Ishikawa (cell line): ENCODE measurements at regions not wholly inside any gene's neighbourhood (a gene's known extent, or its start where the extent isn't known, plus 50 kb on each side); places are given as distances from the start of the nearest gene placed in this dataset.

Source experiments
- CEBPB ChIP-seq: IDR thresholded peaks from 2 replicates; pipeline ENCODE4 v1.6.1; 2012
- EP300 ChIP-seq: IDR thresholded peaks from 2 replicates; pipeline ENCODE4 v1.6.1; 2012; ENCODE audit warnings: borderline replicate concordance
- FOXM1 ChIP-seq: IDR thresholded peaks from 2 replicates; pipeline ENCODE4 v1.6.1; 2012; ENCODE audit warnings: low read depth, borderline replicate concordance
- MAX ChIP-seq: IDR thresholded peaks from 2 replicates; pipeline ENCODE4 v1.6.1; 2012
- NFIC ChIP-seq: IDR thresholded peaks from 2 replicates; pipeline ENCODE4 v1.6.1; 2012
- RAD21 ChIP-seq: IDR thresholded peaks from 2 replicates; pipeline ENCODE4 v1.6.1; 2012; ENCODE audit warnings: low read depth
- TCF12 ChIP-seq: IDR thresholded peaks from 2 replicates; pipeline ENCODE4 v1.6.1; 2012; ENCODE audit warnings: low read depth
- TEAD4 ChIP-seq: IDR thresholded peaks from 2 replicates; pipeline ENCODE4 v1.6.1; 2012
- USF1 ChIP-seq: IDR thresholded peaks from 2 replicates; pipeline ENCODE4 v1.6.1; 2012
- ZBTB7A ChIP-seq: IDR thresholded peaks from 2 replicates; pipeline ENCODE4 v1.6.1; 2012; ENCODE audit warnings: low read depth

- TF ChIP-seq USF1 (no peak), RAD21 (no peak), TCF12 (no peak), CEBPB (no peak), ZBTB7A (no peak), EP300 (no peak), NFIC (no peak), MAX (no peak), FOXM1 (no peak), TEAD4 (no peak)
Measured at GRCh38 chr21:38183961-38184360, 72.8 kb upstream of the KCNJ15 start.
